Activated CD4-positive, alpha-beta memory T cell treated with anti-CD3 and anti-CD28 coated beads for 36 hours (primary cell): ENCODE measurements at regions not wholly inside any gene's neighbourhood (a gene's known extent, or its start where the extent isn't known, plus 50 kb on each side); places are given as distances from the start of the nearest gene placed in this dataset.

Experiments
- CTCF ChIA-PET: fragments of 350-600 bp; sonication (Branson Sonifier 250); formaldehyde crosslinking; loops from one replicate; lab custom pipeline; 2021; ENCODE audit warnings: antibody characterized with exemption, inconsistent platforms; lab: Charles Lee
- POLR2A ChIA-PET: fragments of 350-600 bp; sonication (Branson Sonifier 250); formaldehyde crosslinking; loops from one replicate; lab custom pipeline; 2021; ENCODE audit warnings: antibody characterized with exemption; lab: Charles Lee
- DNase-seq: peaks from one replicate; pipeline ENCODE4 v3.0.0-alpha.2; 2020
- H3K27ac Mint-ChIP-seq: one replicate; pipeline ENCODE4 v1.8.0; 2021; ENCODE audit warnings: mixed read lengths
- H3K27me3 Mint-ChIP-seq: one replicate; pipeline ENCODE4 v1.8.0; 2021; ENCODE audit warnings: mixed read lengths
- H3K36me3 Mint-ChIP-seq: one replicate; pipeline ENCODE4 v1.8.0; 2021; ENCODE audit warnings: mixed read lengths
- H3K4me1 Mint-ChIP-seq: one replicate; pipeline ENCODE4 v1.8.0; 2021; ENCODE audit warnings: low read depth, mixed read lengths
- H3K4me3 Mint-ChIP-seq: one replicate; pipeline ENCODE4 v1.8.0; 2021; ENCODE audit warnings: mild to moderate bottlenecking, mixed read lengths
- H3K9me3 Mint-ChIP-seq: one replicate; pipeline ENCODE4 v1.8.0; 2021; ENCODE audit warnings: mixed read lengths
- intact Hi-C: fragments of 100-400 bp; cut with micrococcal nuclease; formaldehyde crosslinking; loops from one replicate; pipeline ENCODE4 v1.15.1; 2023

GRCh38 chr4:174091130-174091529 lies 192.3 kb downstream of the FBXO8 start:
- Mint-ChIP-seq H3K27ac (no peak overlapping the region), H3K27me3 (peaks cover 10% of the 10 kb centered on the region), H3K9me3 (peaks cover 8% of the 10 kb centered on the region), H3K36me3 (no peaks in the 10 kb centered on the region), H3K4me1 (no peaks in the 10 kb centered on the region), H3K4me3 (no peak overlapping the region)
- no peak for DNase-seq
- POLR2A ChIA-PET = no interaction called here
- CTCF ChIA-PET = no interaction called here
- intact Hi-C loops = no loop called here

GRCh38 chr4:174089711-174090110 lies 193.8 kb downstream of the FBXO8 start:
- Mint-ChIP-seq H3K4me3 (no peak overlapping the region), H3K27ac (no peak overlapping the region), H3K36me3 (no peaks in the 10 kb centered on the region), H3K27me3 (peaks cover 10% of the 10 kb centered on the region), H3K4me1 (no peaks in the 10 kb centered on the region), H3K9me3 (peaks cover 8% of the 10 kb centered on the region)
- intact Hi-C loops = no loop called here
- ChIA-PET POLR2A (no interaction called here), CTCF (no interaction called here)
- DNase-seq = no peak

GRCh38 chr4:174088795-174089194 lies 194.7 kb downstream of the FBXO8 start:
- Mint-ChIP-seq H3K27ac (no peak overlapping the region), H3K4me1 (no peaks in the 10 kb centered on the region), H3K9me3 (peaks cover 8% of the 10 kb centered on the region), H3K27me3 (peaks cover 10% of the 10 kb centered on the region), H3K4me3 (no peak overlapping the region), H3K36me3 (no peaks in the 10 kb centered on the region)
- intact Hi-C loops = no loop called here
- POLR2A ChIA-PET = no interaction called here
- CTCF ChIA-PET = no interaction called here
- no peak for DNase-seq

- H3K9me3 Mint-ChIP-seq = peaks cover under 1% of the 10 kb centered on the region
- H3K27me3 Mint-ChIP-seq = peaks cover 8% of the 10 kb centered on the region
- intact Hi-C loops = no loop called here
- no peak overlapping the region for H3K27ac Mint-ChIP-seq
- no peak for DNase-seq
- no peak overlapping the region for H3K4me3 Mint-ChIP-seq
- no peaks in the 10 kb centered on the region for H3K36me3 Mint-ChIP-seq
- no peaks in the 10 kb centered on the region for H3K4me1 Mint-ChIP-seq
- ChIA-PET CTCF (no interaction called here), POLR2A (no interaction called here)
Observed at GRCh38 chr4:174086829-174087799, 196.4 kb downstream of the FBXO8 start.

GRCh38 chr4:174084981-174085380 lies 198.5 kb downstream of the FBXO8 start:
- Mint-ChIP-seq H3K27me3 (peaks cover 8% of the 10 kb centered on the region), H3K27ac (no peak overlapping the region), H3K4me3 (no peak overlapping the region), H3K9me3 (no peaks in the 10 kb centered on the region), H3K4me1 (no peaks in the 10 kb centered on the region), H3K36me3 (no peaks in the 10 kb centered on the region)
- intact Hi-C loops = no loop called here
- ChIA-PET CTCF (no interaction called here), POLR2A (no interaction called here)
- no peak for DNase-seq

GRCh38 chr4:174084542-174084941 lies 198.9 kb downstream of the FBXO8 start:
- CTCF ChIA-PET = no interaction called here
- H3K9me3 Mint-ChIP-seq = no peaks in the 10 kb centered on the region
- DNase-seq = no peak
- intact Hi-C loops = no loop called here
- no peak overlapping the region for H3K4me3 Mint-ChIP-seq
- H3K27ac Mint-ChIP-seq = no peak overlapping the region
- H3K27me3 Mint-ChIP-seq = peaks cover 7% of the 10 kb centered on the region
- H3K36me3 Mint-ChIP-seq = no peaks in the 10 kb centered on the region
- POLR2A ChIA-PET = no interaction called here
- no peaks in the 10 kb centered on the region for H3K4me1 Mint-ChIP-seq

- Mint-ChIP-seq H3K36me3 (no peaks in the 10 kb centered on the region), H3K4me1 (no peaks in the 10 kb centered on the region), H3K27ac (no peak overlapping the region), H3K27me3 (peaks cover 3% of the 10 kb centered on the region), H3K9me3 (no peaks in the 10 kb centered on the region), H3K4me3 (no peak overlapping the region)
- no peak for DNase-seq
- ChIA-PET POLR2A (no interaction called here), CTCF (no interaction called here)
- intact Hi-C loops = no loop called here
Observed at GRCh38 chr4:174080361-174080760, 203.1 kb downstream of the FBXO8 start.

- Mint-ChIP-seq H3K4me1 (no peaks in the 10 kb centered on the region), H3K36me3 (no peaks in the 10 kb centered on the region), H3K27me3 (peaks cover 3% of the 10 kb centered on the region), H3K4me3 (no peak overlapping the region), H3K9me3 (no peaks in the 10 kb centered on the region), H3K27ac (no peak overlapping the region)
- ChIA-PET POLR2A (no interaction called here), CTCF (no interaction called here)
- DNase-seq = no peak
- intact Hi-C loops = no loop called here
Observed at GRCh38 chr4:174071595-174071994, 211.9 kb downstream of the FBXO8 start.

- no peak for DNase-seq
- Mint-ChIP-seq H3K27ac (no peak overlapping the region), H3K36me3 (no peaks in the 10 kb centered on the region), H3K4me3 (no peak overlapping the region), H3K27me3 (peaks cover 3% of the 10 kb centered on the region), H3K4me1 (no peaks in the 10 kb centered on the region), H3K9me3 (no peaks in the 10 kb centered on the region)
- ChIA-PET POLR2A (no interaction called here), CTCF (no interaction called here)
- intact Hi-C loops = no loop called here
Observed at GRCh38 chr4:174069848-174070330, 213.6 kb downstream of the FBXO8 start.

GRCh38 chr4:174066611-174067205 lies 216.8 kb downstream of the FBXO8 start:
- Mint-ChIP-seq H3K9me3 (no peaks in the 10 kb centered on the region), H3K36me3 (no peaks in the 10 kb centered on the region), H3K27ac (no peak overlapping the region), H3K4me3 (no peak overlapping the region), H3K27me3 (peaks cover 3% of the 10 kb centered on the region), H3K4me1 (no peaks in the 10 kb centered on the region)
- intact Hi-C loops = no loop called here
- CTCF ChIA-PET = no interaction called here
- POLR2A ChIA-PET = no interaction called here
- no peak for DNase-seq

GRCh38 chr4:174062831-174063230 lies 220.6 kb downstream of the FBXO8 start:
- intact Hi-C loops = no loop called here
- H3K36me3 Mint-ChIP-seq = no peaks in the 10 kb centered on the region
- ChIA-PET POLR2A (no interaction called here), CTCF (no interaction called here)
- H3K27ac Mint-ChIP-seq = no peak overlapping the region
- no peaks in the 10 kb centered on the region for H3K9me3 Mint-ChIP-seq
- H3K4me1 Mint-ChIP-seq = no peaks in the 10 kb centered on the region
- no peak for DNase-seq
- no peak overlapping the region for H3K4me3 Mint-ChIP-seq
- H3K27me3 Mint-ChIP-seq = peaks cover 3% of the 10 kb centered on the region

GRCh38 chr4:174061026-174061425 lies 222.4 kb downstream of the FBXO8 start:
- H3K27me3 Mint-ChIP-seq = no peaks in the 10 kb centered on the region
- POLR2A ChIA-PET = no interaction called here
- H3K27ac Mint-ChIP-seq = no peak overlapping the region
- no peaks in the 10 kb centered on the region for H3K9me3 Mint-ChIP-seq
- H3K4me1 Mint-ChIP-seq = no peaks in the 10 kb centered on the region
- no peak overlapping the region for H3K4me3 Mint-ChIP-seq
- H3K36me3 Mint-ChIP-seq = no peaks in the 10 kb centered on the region
- intact Hi-C loops = no loop called here
- CTCF ChIA-PET = no interaction called here
- DNase-seq = no peak
